K562 (cell line): ENCODE measurements at regions not wholly inside any gene's neighbourhood (a gene's known extent, or its start where the extent isn't known, plus 50 kb on each side); places are given as distances from the start of the nearest gene placed in this dataset.

Experiments used
- HDAC1 ChIP-seq, 2 experiments: fragments of 450-650 bp; IDR thresholded peaks; 2 replicates each; pipeline ENCODE4 v1.6.1; 2016 to 2017; ENCODE audit warnings: inconsistent platforms in 1 of 2, mild to moderate bottlenecking in 1 of 2, moderate library complexity in 1 of 2
- TF ChIP-seq, protein P1 (sequence below), 2 experiments: fragments of 450-650 bp in 1 of 2; sonication (generic) in 1 of 2; formaldehyde crosslinking in 1 of 2; IDR thresholded peaks; 2 replicates each; pipeline versions ENCODE4 v1.7.1 to v1.9.0; 2016 to 2022; ENCODE audit warnings: inconsistent platforms in 1 of 2, mild to moderate bottlenecking in 1 of 2, missing genetic modification reagents in 1 of 2

DNA sequence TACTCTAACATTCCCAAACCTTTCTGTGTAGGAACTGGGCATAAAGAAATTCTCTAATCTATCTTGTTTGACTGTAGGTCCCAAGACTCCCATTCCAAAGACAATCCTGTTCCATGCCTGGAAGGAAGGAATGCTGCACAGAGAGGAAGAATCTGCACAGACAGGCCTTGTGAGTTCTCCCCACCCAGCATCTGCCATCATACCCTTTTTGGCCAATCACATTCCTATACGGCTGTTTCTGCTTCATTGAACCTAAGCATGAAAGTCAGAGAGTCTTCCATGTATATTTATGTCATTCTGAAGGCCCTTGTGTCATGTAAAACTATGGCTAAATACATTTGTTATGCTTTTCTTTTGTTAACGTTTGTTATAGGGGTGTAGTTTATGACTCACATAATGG is 667.7 kb upstream of the IGFBP7 start (continued):
- TF ChIP-seq, protein P1, sequence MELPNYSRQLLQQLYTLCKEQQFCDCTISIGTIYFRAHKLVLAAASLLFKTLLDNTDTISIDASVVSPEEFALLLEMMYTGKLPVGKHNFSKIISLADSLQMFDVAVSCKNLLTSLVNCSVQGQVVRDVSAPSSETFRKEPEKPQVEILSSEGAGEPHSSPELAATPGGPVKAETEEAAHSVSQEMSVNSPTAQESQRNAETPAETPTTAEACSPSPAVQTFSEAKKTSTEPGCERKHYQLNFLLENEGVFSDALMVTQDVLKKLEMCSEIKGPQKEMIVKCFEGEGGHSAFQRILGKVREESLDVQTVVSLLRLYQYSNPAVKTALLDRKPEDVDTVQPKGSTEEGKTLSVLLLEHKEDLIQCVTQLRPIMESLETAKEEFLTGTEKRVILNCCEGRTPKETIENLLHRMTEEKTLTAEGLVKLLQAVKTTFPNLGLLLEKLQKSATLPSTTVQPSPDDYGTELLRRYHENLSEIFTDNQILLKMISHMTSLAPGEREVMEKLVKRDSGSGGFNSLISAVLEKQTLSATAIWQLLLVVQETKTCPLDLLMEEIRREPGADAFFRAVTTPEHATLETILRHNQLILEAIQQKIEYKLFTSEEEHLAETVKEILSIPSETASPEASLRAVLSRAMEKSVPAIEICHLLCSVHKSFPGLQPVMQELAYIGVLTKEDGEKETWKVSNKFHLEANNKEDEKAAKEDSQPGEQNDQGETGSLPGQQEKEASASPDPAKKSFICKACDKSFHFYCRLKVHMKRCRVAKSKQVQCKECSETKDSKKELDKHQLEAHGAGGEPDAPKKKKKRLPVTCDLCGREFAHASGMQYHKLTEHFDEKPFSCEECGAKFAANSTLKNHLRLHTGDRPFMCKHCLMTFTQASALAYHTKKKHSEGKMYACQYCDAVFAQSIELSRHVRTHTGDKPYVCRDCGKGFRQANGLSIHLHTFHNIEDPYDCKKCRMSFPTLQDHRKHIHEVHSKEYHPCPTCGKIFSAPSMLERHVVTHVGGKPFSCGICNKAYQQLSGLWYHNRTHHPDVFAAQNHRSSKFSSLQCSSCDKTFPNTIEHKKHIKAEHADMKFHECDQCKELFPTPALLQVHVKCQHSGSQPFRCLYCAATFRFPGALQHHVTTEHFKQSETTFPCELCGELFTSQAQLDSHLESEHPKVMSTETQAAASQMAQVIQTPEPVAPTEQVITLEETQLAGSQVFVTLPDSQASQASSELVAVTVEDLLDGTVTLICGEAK (IDR thresholded peaks at IDR 0.05) = no peak
- TF ChIP-seq, protein P1 (CRISPR knock-in tag; IDR thresholded peaks at IDR 0.05) = no peak
- TF ChIP-seq HDAC1 (IDR thresholded peaks at IDR 0.05) = no peak
